ENCODE measurements at regions not wholly inside any gene's neighbourhood (a gene's known extent, or its start where the extent isn't known, plus 50 kb on each side); places are given as distances from the start of the nearest gene placed in this dataset.

GRCh38 chr12:90064852-90065801 is 356.5 kb upstream of the ATP2B1 start:
- no peak for DNase-seq

GRCh38 chr12:90062799-90063198 is 354.2 kb upstream of the ATP2B1 start:
- no peak for DNase-seq

- no peak for DNase-seq
These were observed 353.2 kb upstream of the ATP2B1 start for GRCh38 chr12:90061809-90062208.

- no peak for DNase-seq
These were observed 351.4 kb upstream of the ATP2B1 start for GRCh38 chr12:90060031-90060430.

GRCh38 chr12:90058704-90059103 is 350.1 kb upstream of the ATP2B1 start:
- DNase-seq: peak; percentile 68

- DNase-seq: no peak
These were observed 346.4 kb upstream of the ATP2B1 start for GRCh38 chr12:90055071-90055470.

- DNase-seq: no peak
These were observed 340.3 kb upstream of the ATP2B1 start for GRCh38 chr12:90048918-90049317.

- no peak for DNase-seq
These were observed 336.9 kb upstream of the ATP2B1 start for GRCh38 chr12:90045559-90045958.

- DNase-seq: no peak
These were observed 335.4 kb upstream of the ATP2B1 start for GRCh38 chr12:90044069-90044468.

GRCh38 chr12:90042920-90043641 is 334.4 kb upstream of the ATP2B1 start:
- no peak for DNase-seq

GRCh38 chr12:90038289-90038688 is 329.7 kb upstream of the ATP2B1 start:
- DNase-seq: no peak

- no peak for DNase-seq
These were observed 329.1 kb upstream of the ATP2B1 start for GRCh38 chr12:90037740-90038139.

GRCh38 chr12:90036637-90037036 is 328.0 kb upstream of the ATP2B1 start:
- no peak for DNase-seq

- no peak for DNase-seq
These were observed 322.1 kb upstream of the ATP2B1 start for GRCh38 chr12:90030726-90031125.

- DNase-seq: no peak
These were observed 320.7 kb upstream of the ATP2B1 start for GRCh38 chr12:90029317-90029716.

GRCh38 chr12:90028635-90029051 is 320.0 kb upstream of the ATP2B1 start:
- peak; percentile 41 for DNase-seq

GRCh38 chr12:90027889-90028634 is 319.4 kb upstream of the ATP2B1 start:
- no peak for DNase-seq

- no peak for DNase-seq
These were observed 318.4 kb upstream of the ATP2B1 start for GRCh38 chr12:90027041-90027440.

GRCh38 chr12:90026516-90026915 is 317.9 kb upstream of the ATP2B1 start:
- DNase-seq: no peak

- no peak for DNase-seq
These were observed 315.6 kb upstream of the ATP2B1 start for GRCh38 chr12:90024262-90024661.

GRCh38 chr12:90023207-90023900 is 314.7 kb upstream of the ATP2B1 start:
- DNase-seq: no peak

- no peak for DNase-seq
These were observed 313.3 kb upstream of the ATP2B1 start for GRCh38 chr12:90021795-90022440.
